GM18907 (cell line): ENCODE measurements at regions not wholly inside any gene's neighbourhood (a gene's known extent, or its start where the extent isn't known, plus 50 kb on each side); places are given as distances from the start of the nearest gene placed in this dataset.
"Not testable (repeated sequence)": the region's sequence is repeated elsewhere in the genome, so short reads cannot be mapped to it uniquely, and the experiment has no call there.

ENCODE experiments used
- ATAC-seq: cut with Tn5 transposase; IDR thresholded peaks from one replicate; pipeline ENCODE4 v1.9.1; 2021; ENCODE audit warnings: mild to moderate bottlenecking, moderate library complexity; ENCODE audit not compliant: unreplicated experiment

DNA sequence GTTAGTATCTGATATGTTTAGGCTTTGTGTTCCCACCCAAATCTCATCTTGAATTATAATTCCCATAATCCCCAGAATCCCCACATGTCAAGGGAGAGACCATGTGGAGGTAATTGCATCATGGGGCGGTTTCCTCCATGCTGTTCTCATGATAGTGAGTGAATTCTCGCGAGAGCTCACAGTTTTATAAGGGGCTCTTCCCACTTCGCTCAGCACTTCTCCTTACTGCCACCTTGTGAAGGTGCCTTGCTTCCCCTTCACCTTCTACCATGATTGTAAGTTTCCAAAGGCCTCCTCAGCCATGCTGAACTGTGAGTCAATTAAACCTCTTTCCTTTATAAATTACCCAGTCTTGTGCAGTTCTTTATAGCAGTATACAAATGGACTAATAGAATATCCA, 371.9 kb upstream of the CCDC54 start:
- ATAC-seq = not testable (repeated sequence)

DNA sequence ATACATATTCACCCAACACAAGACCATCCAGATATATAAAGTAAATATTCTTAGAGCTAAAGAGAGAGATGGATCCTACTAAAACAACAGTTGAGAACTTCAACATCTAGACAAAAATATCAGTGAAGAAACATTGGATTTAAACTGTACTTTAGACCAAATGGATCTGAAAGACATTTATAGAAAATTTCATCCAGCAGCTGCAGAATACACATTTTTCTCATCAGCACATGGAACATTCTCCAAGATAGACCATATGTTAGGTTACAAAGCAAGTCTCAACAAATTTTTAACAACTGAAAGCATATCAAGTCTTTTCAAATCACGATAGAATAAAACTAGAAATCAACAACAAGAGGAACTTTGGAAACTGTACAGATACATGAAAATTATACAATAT, 369.0 kb upstream of the CCDC54 start:
- ATAC-seq = no peak

DNA sequence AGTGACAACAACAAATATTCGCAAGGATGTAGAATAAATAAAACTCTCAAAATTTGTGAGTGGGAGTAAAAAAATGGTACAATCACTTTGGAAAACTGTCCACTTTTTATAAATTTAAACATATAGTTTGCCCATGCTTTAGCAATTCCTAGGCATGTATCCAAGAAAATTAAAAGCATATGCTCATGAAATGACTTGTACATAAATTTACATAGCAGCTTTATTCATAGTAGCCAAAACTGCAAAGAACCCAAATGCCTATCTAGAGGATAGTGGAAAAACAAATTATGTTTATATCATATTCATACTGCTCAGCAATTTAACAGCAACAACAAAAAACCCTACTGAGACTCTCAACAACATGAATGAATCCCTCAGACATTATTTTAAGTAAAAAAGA, 363.6 kb upstream of the CCDC54 start:
- no peak for ATAC-seq

DNA sequence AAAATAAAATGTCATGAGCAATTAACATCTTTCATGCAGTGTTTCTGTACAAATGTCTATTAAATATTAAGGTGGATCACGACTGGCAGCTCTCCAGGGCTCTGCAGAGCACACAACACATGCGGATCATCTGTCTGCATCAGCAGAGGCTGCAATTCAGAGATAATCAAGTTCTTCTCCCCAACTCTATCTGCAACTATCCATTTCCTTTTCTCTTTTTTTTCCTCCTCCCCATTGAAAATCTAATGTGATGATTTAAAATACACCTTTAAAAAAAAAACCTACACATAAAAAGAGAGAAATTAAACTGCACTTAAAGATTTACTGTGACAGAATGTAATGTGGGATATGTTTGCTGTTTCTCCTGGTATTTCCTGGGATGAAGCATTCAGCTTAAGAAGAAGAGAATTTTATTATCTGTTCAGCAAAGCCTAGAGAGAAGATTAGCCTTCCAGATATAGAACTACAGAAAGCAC, 352.6 kb upstream of the CCDC54 start:
- ATAC-seq = no peak

DNA sequence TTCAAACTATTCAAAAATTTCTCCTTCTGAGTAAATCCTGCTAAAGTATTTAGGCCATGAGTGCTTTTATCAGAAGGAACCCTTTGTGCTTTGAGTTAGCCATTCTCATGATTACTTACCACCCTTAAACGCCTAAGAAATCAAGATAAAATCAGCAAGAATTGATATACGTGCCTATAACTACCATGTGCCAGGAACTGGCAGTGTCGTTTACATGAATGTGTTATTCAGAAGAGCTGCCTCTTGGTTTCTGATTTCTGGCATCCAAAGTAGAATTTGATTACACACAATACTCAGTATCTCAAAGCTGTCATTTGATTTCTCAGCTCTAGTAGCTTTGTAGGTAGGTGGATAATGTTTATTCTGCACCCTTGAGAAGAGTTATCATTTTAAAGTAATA, 351.3 kb upstream of the CCDC54 start:
- no peak for ATAC-seq

DNA sequence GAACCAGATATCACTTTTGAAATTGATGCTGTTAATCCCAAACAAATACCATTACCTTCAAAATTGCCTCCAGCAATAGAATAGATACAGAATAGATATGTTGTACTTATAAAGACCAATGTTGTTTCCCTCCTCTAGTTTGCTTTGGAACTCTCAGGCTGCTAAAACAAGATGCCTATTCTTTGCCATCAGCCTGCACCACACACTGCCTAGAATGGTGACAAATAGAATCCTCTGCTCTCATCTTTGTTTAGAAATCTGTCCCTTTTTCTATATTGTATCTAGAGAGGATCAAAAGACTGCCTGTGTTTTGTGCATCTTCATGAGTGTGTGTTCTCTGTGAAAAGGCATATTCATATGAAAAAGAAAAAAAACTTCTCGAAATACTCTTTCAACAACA, 349.2 kb upstream of the CCDC54 start:
- no peak for ATAC-seq

DNA sequence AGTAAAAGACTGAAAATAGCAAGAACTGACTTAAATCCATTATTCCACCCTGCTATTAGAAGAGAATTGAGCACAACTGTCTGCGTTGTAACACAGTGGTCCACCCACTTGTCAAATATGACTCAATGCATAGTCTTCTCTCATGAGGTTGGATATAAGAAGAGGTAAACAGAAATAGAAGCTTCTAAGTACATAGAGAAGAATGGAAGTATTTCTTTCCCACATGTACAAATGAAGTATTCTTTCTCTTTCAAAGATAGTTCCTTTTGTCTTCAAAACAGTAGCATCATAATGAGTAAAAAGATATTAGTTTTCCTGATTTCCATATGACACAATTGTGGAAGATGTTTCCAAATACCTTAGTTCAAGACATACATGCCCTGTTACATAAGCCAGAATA, 348.6 kb upstream of the CCDC54 start:
- no peak for ATAC-seq

DNA sequence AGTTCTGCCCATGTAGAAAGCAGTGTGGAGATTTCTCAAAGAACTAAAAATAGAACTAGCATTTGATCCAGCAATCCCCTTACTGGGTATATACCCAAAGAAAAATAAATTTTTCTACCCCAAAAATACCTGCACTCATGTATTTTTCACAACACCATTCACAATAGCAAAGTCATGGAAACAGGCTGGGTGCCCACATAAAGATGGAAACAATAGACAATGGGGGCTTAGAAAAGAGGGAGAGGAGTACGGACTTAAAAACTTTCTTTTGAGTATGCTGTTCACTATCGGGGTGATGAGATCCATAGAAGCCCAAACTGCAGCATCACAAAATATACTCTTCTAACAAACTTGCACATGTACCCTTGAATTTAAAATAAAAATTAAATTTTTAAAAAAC, 345.1 kb upstream of the CCDC54 start:
- no peak for ATAC-seq

DNA sequence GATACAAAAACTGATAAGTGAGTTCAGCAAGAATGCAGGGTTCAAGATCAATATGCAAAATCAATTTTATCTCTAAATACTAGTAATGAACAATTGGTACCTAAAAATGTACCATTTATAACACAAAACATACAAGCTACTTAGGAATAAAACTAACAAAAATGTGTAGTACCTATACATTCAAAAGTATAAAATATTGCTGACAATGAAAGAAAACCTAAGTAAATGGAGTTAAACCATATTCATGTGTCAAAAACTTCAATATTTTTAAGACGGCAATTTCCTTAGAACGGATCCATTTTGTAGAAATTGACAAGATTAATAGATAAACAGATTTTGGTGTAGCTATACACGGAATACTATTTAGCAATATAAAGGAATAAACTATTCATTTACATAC, 343.1 kb upstream of the CCDC54 start:
- ATAC-seq = no peak

DNA sequence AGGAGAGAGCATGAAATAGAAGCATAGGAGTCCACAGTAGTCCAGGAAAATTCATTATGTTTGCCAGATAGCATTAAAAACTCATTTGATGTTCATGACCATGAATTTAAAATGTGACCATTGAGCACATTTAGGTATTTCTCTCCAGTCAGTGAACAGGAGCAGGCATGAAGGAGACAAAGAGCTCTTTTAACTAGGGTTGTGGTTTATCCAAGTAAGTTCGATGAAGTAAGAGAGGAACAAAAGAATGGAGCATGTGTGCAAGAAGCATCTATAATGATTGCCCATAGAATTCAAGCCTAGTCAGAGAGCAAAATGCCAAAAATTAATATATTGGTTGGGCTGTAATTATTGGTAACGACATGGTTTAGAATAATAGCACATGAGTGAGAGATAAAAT, 342.1 kb upstream of the CCDC54 start:
- ATAC-seq = no peak

DNA sequence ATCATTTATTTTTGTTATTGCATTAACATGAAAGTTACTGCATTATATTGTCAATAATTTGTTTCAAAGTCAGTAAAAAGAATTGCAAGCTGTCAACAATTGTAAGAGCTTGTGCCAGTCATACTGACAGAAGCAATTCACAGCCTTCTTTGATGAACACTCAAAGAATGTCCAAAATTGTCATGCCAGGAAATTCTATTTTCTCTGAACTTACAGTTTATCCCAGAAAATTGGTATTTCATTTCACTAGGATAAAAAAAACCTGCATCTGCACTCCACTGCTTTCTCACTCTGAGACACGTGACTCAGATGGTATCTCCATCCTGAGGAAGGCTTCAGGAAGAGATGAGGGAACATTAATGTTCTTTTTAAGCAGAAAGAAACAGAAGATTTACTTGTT, 332.6 kb upstream of the CCDC54 start:
- ATAC-seq = no peak

DNA sequence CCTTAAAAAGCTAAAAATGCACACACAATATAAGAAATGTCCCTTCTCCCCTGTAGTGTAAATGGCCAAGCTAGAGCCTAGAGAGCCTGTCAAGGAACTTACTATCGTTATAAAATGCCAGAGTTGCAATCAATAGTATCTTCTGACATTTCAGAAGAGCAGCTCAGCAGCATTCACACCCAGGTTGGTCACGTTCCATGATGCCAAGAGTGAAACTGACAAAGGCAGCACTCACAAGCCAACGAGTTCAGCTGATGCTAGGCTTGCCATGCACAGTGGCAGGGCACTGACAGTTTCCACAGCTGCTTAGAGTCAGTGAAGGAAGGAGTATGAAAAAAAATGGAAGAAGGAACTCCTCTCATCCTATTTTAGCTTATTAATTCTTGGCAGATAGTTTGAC, 331.4 kb upstream of the CCDC54 start:
- no peak for ATAC-seq

DNA sequence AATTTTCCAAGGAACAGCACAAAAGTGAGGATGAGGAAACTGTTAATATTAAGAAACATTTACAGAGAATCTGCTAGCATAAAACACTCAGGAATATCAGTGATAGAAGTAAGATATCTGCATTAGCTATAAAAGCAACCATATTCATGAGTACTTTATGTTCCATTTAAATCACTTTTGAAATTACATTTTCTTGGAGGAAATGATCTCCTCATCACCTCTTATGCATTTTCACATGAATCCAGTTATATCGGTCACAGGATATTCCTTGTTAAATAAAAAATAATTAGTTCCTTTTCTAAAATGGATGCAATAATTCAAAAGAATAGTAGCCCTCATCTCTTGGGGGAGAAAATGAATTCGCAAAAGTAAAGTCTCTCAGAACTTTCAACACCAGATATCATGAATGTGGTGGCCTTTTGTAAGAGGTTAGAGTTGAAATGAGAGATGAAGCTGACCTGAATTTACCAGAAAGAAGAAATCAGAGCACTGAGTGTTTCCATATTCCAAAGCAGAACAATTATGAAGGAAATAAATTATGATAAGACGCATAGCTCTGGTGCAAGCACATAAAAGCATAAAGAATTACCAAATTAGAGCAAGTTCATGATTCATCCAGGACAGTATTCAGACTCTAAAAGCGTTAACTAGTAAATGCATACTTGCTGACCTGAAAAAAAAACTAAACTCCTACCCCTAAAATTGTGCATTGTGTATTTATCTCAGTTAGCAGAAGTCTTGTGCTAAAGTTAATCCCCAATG, 321.9 kb upstream of the CCDC54 start:
- ATAC-seq = no peak

DNA sequence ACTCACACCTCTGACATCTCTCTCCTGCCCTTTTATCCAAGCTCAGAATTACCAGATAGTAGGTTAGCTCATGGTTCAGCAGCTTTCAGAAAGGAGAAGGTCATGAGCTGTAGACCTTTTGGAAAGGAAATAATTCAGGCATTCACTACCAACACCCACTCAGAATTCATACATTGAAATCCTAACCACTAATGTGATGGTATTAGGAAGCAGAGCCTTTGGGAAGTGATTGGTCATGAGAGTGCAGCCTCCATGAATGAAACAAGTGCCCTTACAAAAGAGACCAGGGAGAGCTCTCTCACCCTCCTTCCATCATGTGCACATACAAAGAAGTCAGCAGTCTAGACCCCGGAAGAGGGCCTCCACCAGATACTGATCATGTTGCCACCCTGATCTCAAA, 315.8 kb upstream of the CCDC54 start:
- no peak for ATAC-seq

DNA sequence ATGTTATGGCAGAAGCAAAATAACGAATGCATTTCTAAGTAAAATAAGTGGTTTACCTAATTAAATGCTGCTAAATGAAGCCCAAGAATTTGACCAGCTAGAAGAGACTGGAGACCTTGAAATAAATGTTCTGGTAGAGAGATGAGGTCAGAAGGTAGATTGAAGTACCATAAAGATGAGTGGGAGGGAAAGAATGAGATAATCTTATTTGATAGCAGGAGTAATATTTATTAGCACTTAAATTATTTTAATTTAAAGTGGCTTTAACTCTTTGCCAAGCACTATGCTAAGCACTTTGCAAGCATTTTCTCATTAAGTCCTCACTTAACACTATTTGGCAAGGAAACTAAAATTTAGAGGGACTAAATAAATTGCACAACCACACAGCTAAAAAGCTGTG, 314.9 kb upstream of the CCDC54 start:
- no peak for ATAC-seq

DNA sequence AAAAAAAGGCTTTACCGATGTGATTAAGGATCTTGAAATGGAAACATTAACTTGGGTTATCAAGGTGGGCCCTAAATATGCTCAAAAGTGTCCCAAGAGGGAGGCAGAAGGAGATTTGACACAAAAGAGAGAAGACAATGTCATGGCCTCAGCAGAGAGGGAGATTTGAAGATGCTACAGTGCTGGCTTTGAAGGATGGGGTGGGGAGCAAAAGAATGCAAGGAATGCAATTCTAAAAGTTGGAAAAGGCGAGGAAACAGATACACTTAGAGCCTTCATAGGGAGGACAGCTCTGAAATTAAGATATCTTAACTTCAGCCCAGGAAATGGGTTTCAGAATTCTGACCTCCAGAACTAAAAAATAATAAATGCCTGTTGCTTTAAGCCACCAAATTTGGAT, 314.5 kb upstream of the CCDC54 start:
- no peak for ATAC-seq

DNA sequence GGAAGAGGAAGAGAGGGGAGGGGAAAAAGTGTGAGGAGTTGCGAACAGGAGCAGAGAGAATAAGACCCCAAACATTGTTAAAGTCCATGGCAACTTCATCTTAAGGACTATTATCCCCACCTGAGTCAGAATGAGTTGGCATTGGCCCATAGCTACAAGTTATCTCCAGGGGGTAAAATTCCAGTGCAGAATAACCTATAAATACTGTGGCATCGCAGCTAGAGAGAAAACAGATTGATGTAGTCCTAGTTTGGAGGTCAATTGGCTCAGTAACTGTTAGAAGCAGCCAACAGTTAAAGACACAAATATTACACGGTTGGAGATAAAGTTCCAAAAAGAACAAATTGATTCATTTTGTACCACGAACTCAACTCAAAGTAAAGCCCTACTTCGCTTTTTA, 313.9 kb upstream of the CCDC54 start:
- no peak for ATAC-seq

DNA sequence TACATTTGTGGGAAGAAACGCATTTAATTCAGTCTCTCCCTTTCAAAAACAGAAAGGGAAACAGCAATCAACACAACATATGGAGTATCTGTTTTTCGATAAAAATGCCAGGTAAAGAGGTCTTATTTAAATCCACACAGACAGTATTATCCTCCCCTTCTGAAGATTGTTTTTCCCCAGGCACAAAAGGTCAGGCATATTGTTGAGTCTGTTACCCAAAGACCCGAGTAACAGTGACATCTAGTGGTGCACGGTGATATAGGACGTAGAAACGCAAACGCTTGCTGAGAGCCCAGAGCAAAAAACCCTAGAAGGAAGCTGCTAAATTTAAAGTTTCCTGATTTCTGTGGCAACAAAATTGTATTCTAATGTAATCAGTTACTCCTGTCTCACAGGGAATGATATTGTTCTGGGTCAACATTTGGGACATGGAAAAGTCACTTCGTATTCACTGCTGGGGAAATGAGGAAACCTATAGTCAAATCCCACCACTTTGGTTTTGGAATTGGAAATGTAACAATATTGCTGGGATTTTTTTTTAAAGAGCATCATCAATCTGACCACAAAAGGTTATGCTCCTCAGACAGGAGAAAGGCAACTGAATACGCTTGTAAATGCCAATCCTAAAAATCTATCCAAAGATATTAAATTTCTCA, 312.7 kb upstream of the CCDC54 start:
- peak; percentile 92 for ATAC-seq

DNA sequence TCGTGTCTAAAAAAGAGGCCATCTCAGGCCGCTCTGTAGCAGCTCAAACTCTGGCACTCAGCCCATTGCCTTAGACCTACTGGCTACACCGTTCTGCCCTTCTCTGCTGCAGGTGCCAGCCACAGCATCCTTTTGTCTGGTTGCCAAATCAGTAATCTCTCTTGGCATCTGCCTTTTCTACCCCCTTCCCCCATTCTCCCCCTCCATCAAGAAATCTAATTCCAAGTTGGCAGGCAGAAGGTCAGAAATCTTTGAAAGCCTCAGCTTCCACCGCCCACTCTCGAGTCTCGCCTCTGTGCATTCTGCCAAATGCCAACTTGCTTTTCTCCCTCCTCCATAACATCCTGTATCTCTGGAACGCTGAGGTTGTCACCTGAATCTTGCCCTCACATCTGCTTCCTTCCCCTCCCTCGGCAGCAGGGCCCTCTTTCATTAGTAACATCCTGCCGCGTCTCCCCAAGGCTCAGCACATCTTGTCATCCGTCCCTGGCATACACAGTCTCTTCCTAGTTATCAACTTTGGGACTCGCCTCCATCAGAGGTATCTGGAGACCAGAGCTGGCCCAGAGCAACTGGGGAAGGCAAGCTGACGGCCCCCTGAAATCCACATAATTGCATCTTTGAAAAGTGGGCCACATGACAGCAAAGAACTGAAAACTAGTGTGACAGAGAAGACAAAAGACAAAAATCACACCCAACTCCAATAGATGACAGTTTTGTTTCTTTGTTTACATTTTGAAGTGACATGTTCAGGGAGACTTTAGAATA, 312.0 kb upstream of the CCDC54 start:
- no peak for ATAC-seq

DNA sequence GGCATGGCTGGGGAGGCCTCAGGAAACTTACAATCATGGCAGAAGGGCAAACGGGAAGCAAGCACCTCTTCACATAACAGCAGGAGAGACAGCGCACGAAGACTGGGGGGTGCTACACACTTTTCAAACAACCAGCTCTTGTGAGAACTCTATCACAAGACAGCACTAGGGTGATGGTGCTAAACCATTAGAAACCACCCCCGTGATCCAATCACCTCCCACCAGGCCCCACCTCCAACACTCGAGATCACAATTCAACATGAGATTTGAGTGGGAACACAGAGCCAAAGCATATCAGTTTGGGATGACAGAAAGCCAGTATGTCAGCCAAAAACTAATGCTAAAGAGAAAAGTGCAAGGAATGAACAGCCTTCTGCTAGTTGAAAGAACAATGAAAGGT, 309.8 kb upstream of the CCDC54 start:
- no peak for ATAC-seq

DNA sequence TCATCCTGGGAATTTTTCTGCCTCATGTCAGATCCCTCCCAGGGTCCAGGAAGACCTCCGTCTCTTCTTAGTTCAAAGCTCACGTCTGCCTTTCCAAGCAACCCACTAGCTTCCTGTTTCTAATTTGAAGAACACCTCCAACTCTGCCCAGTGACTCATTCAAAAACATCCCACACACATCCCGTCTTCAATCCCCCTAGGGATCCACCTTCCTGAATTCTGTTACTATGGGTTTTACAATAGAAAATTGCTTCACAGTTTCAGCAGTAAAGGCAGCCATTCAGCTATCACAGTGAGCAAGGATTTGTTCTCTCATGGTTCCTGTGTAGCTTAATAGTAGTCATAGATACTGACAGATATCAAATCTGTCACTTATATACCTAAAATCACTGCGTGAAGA, 308.3 kb upstream of the CCDC54 start:
- no peak for ATAC-seq

DNA sequence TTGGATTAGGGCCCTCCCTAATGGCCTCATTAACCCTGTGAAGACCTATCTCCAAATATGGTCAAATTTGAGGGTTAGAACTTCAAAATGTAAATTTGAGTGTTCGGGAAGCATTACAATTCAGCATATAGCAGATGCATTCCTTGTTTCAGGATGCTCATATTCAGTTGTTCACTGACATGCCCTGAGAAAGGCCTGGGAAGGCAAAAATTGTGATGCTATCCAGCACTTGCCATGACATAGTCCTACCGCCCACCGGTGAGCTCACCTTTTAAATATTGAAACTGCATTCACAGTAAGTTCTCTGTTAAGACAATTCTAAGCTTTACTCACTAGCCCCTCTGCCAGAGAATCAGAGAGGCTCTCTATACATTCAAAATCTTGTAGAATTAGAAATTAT, 300.3 kb upstream of the CCDC54 start:
- ATAC-seq = no peak
